ENCODE measurements at regions not wholly inside any gene's neighbourhood (a gene's known extent, or its start where the extent isn't known, plus 50 kb on each side); places are given as distances from the start of the nearest gene placed in this dataset.
A peak's percentile ranks its signal among the peaks of the same experiment; 100 is the strongest.

- Histone ChIP-seq H3K23ac (ENCODE audit: low read depth, low read length, poor library complexity) (no peak overlapping the region), H3K4ac (ENCODE audit: low read length) (no peak overlapping the region), H3K9ac (ENCODE audit: low read depth, low read length, poor library complexity) (no peak overlapping the region), H4K8ac (ENCODE audit: low read depth, low read length) (no peak overlapping the region), H3K79me1 (ENCODE audit: low read depth, low read length) (no peaks in the 10 kb centered on the region), H3K4me2 (ENCODE audit: insufficient read depth, low read length, poor library complexity, severe bottlenecking) (no peak overlapping the region), H3K27me3 (ENCODE audit: control insufficient read depth in 3 of 3, insufficient read depth in 3 of 3, low read depth in 1 of 3, low read length in 3 of 3) (peaks cover 0 to 17% (median 0%) of the 10 kb centered on the region in 3 experiments), H2AK5ac (ENCODE audit: low read depth, low read length) (no peak overlapping the region), H3K9me3 (replicated peaks in 1 of 2; ENCODE audit: control insufficient read depth in 2 of 2, insufficient read depth in 1 of 2, low read depth in 1 of 2, low read length in 2 of 2) (no peaks in the 10 kb centered on the region), H3K27ac (replicated peaks; ENCODE audit: low read length) (no peak overlapping the region), H2BK15ac (ENCODE audit: low read length) (no peak overlapping the region), H2BK120ac (ENCODE audit: low read depth, low read length) (no peak overlapping the region), H2BK12ac (ENCODE audit: low read length) (no peak overlapping the region), H4K91ac (ENCODE audit: low read depth, low read length, poor library complexity) (no peak overlapping the region), H3K36me3 (replicated peaks in 1 of 2; ENCODE audit: control insufficient read depth in 2 of 2, insufficient read depth in 2 of 2, low read length in 2 of 2) (no peaks in the 10 kb centered on the region), H3K18ac (ENCODE audit: low read length) (peak overlapping the region; percentile 55), H2AFZ (ENCODE audit: low read length) (no peak overlapping the region), H3K4me3 (ENCODE audit: low read length in 2 of 2) (no peak overlapping the region), H2BK5ac (ENCODE audit: low read length) (no peak overlapping the region), H3K14ac (ENCODE audit: low read length) (no peak overlapping the region), H3K4me1 (ENCODE audit: control insufficient read depth in 2 of 2, insufficient read depth in 1 of 2, low read depth in 1 of 2, low read length in 2 of 2) (peaks cover 0 to 2% of the 10 kb centered on the region in 2 donors)
- WGBS, 2 donors (ENCODE audit: extremely low coverage in 2 of 2, insufficient read length in 2 of 2, insufficient replicate concordance in 1 of 2) = no CpG with 5 or more reads among the region's 10 CpGs
- no peak for DNase-seq (ENCODE audit: low spot score)
Observed at GRCh38 chr20:17867131-17867925, 101.3 kb downstream of the SNX5 start.

- Histone ChIP-seq H3K4ac (ENCODE audit: low read length) (no peak overlapping the region), H2BK5ac (ENCODE audit: low read length) (no peak overlapping the region), H4K91ac (ENCODE audit: low read depth, low read length, poor library complexity) (no peak overlapping the region), H3K23ac (ENCODE audit: low read depth, low read length, poor library complexity) (no peak overlapping the region), H3K36me3 (replicated peaks in 1 of 2; ENCODE audit: control insufficient read depth in 2 of 2, insufficient read depth in 2 of 2, low read length in 2 of 2) (no peaks in the 10 kb centered on the region), H2BK120ac (ENCODE audit: low read depth, low read length) (no peak overlapping the region), H3K4me2 (ENCODE audit: insufficient read depth, low read length, poor library complexity, severe bottlenecking) (no peak overlapping the region), H3K4me3 (ENCODE audit: low read length in 2 of 2) (no peak overlapping the region), H3K27ac (replicated peaks; ENCODE audit: low read length) (no peak overlapping the region), H3K9me3 (replicated peaks in 1 of 2; ENCODE audit: control insufficient read depth in 2 of 2, insufficient read depth in 1 of 2, low read depth in 1 of 2, low read length in 2 of 2) (no peaks in the 10 kb centered on the region), H3K18ac (ENCODE audit: low read length) (peak overlapping the region; percentile 49), H2BK15ac (ENCODE audit: low read length) (peak overlapping the region; percentile 70), H3K4me1 (ENCODE audit: control insufficient read depth in 2 of 2, insufficient read depth in 1 of 2, low read depth in 1 of 2, low read length in 2 of 2) (peaks cover 0 to 2% of the 10 kb centered on the region in 2 donors), H4K8ac (ENCODE audit: low read depth, low read length) (no peak overlapping the region), H3K9ac (ENCODE audit: low read depth, low read length, poor library complexity) (no peak overlapping the region), H3K27me3 (ENCODE audit: control insufficient read depth in 3 of 3, insufficient read depth in 3 of 3, low read depth in 1 of 3, low read length in 3 of 3) (peaks cover 0 to 23% (median 0%) of the 10 kb centered on the region in 3 experiments), H2AK5ac (ENCODE audit: low read depth, low read length) (peak overlapping the region; percentile 29), H2BK12ac (ENCODE audit: low read length) (no peak overlapping the region), H3K14ac (ENCODE audit: low read length) (no peak overlapping the region), H3K79me1 (ENCODE audit: low read depth, low read length) (no peaks in the 10 kb centered on the region), H2AFZ (ENCODE audit: low read length) (no peak overlapping the region)
- no peak for DNase-seq (ENCODE audit: low spot score)
- no CpG with 5 or more reads among the region's 7 CpGs for WGBS, 2 donors (ENCODE audit: extremely low coverage in 2 of 2, insufficient read length in 2 of 2, insufficient replicate concordance in 1 of 2)
Observed at GRCh38 chr20:17866234-17867001, 102.2 kb downstream of the SNX5 start.

- no peak overlapping the region for H2AFZ ChIP-seq (ENCODE audit: low read length)
- H3K27ac ChIP-seq (replicated peaks; ENCODE audit: low read length) = no peak overlapping the region
- no peak overlapping the region for H2BK12ac ChIP-seq (ENCODE audit: low read length)
- no peak for DNase-seq (ENCODE audit: low spot score)
- no peak overlapping the region for H3K4me2 ChIP-seq (ENCODE audit: insufficient read depth, low read length, poor library complexity, severe bottlenecking)
- H3K18ac ChIP-seq (ENCODE audit: low read length) = no peak overlapping the region
- no peak overlapping the region for H3K4me3 ChIP-seq (ENCODE audit: low read length in 2 of 2)
- H2BK120ac ChIP-seq (ENCODE audit: low read depth, low read length) = no peak overlapping the region
- no peak overlapping the region for H3K9ac ChIP-seq (ENCODE audit: low read depth, low read length, poor library complexity)
- H4K91ac ChIP-seq (ENCODE audit: low read depth, low read length, poor library complexity) = no peak overlapping the region
- no CpG with 5 or more reads among the region's 11 CpGs for WGBS, 2 donors (ENCODE audit: extremely low coverage in 2 of 2, insufficient read length in 2 of 2, insufficient replicate concordance in 1 of 2)
- no peak overlapping the region for H3K4ac ChIP-seq (ENCODE audit: low read length)
- H2BK15ac ChIP-seq (ENCODE audit: low read length) = no peak overlapping the region
- no peak overlapping the region for H2BK5ac ChIP-seq (ENCODE audit: low read length)
- no peaks in the 10 kb centered on the region for H3K36me3 ChIP-seq (replicated peaks in 1 of 2; ENCODE audit: control insufficient read depth in 2 of 2, insufficient read depth in 2 of 2, low read length in 2 of 2)
- no peaks in the 10 kb centered on the region for H3K4me1 ChIP-seq (ENCODE audit: control insufficient read depth in 2 of 2, insufficient read depth in 1 of 2, low read depth in 1 of 2, low read length in 2 of 2)
- peak overlapping the region; percentile 63 for H2AK5ac ChIP-seq (ENCODE audit: low read depth, low read length)
- no peaks in the 10 kb centered on the region for H3K9me3 ChIP-seq (replicated peaks in 1 of 2; ENCODE audit: control insufficient read depth in 2 of 2, insufficient read depth in 1 of 2, low read depth in 1 of 2, low read length in 2 of 2)
- no peak overlapping the region for H3K14ac ChIP-seq (ENCODE audit: low read length)
- no peaks in the 10 kb centered on the region for H3K79me1 ChIP-seq (ENCODE audit: low read depth, low read length)
- H3K23ac ChIP-seq (ENCODE audit: low read depth, low read length, poor library complexity) = no peak overlapping the region
- no peak overlapping the region for H4K8ac ChIP-seq (ENCODE audit: low read depth, low read length)
- peaks cover 0 to 48% (median 0%) of the 10 kb centered on the region in 3 experiments for H3K27me3 ChIP-seq (ENCODE audit: control insufficient read depth in 3 of 3, insufficient read depth in 3 of 3, low read depth in 1 of 3, low read length in 3 of 3)
Observed at GRCh38 chr20:17863577-17864292, 104.9 kb downstream of the SNX5 start.

- Histone ChIP-seq H3K4me2 (ENCODE audit: insufficient read depth, low read length, poor library complexity, severe bottlenecking) (no peak overlapping the region), H2AFZ (ENCODE audit: low read length) (no peak overlapping the region), H3K36me3 (replicated peaks in 1 of 2; ENCODE audit: control insufficient read depth in 2 of 2, insufficient read depth in 2 of 2, low read length in 2 of 2) (no peaks in the 10 kb centered on the region), H2BK120ac (ENCODE audit: low read depth, low read length) (no peak overlapping the region), H3K9me3 (replicated peaks in 1 of 2; ENCODE audit: control insufficient read depth in 2 of 2, insufficient read depth in 1 of 2, low read depth in 1 of 2, low read length in 2 of 2) (no peaks in the 10 kb centered on the region), H3K14ac (ENCODE audit: low read length) (no peak overlapping the region), H3K4ac (ENCODE audit: low read length) (no peak overlapping the region), H2BK12ac (ENCODE audit: low read length) (no peak overlapping the region), H2AK5ac (ENCODE audit: low read depth, low read length) (peak overlapping the region; percentile 63), H4K8ac (ENCODE audit: low read depth, low read length) (no peak overlapping the region), H3K4me3 (ENCODE audit: low read length in 2 of 2) (no peak overlapping the region), H3K23ac (ENCODE audit: low read depth, low read length, poor library complexity) (no peak overlapping the region), H4K91ac (ENCODE audit: low read depth, low read length, poor library complexity) (no peak overlapping the region), H3K9ac (ENCODE audit: low read depth, low read length, poor library complexity) (no peak overlapping the region), H3K18ac (ENCODE audit: low read length) (no peak overlapping the region), H2BK15ac (ENCODE audit: low read length) (no peak overlapping the region), H2BK5ac (ENCODE audit: low read length) (no peak overlapping the region), H3K27ac (replicated peaks; ENCODE audit: low read length) (no peak overlapping the region), H3K79me1 (ENCODE audit: low read depth, low read length) (no peaks in the 10 kb centered on the region), H3K27me3 (ENCODE audit: control insufficient read depth in 3 of 3, insufficient read depth in 3 of 3, low read depth in 1 of 3, low read length in 3 of 3) (peaks cover 0 to 48% (median 0%) of the 10 kb centered on the region in 3 experiments), H3K4me1 (ENCODE audit: control insufficient read depth in 2 of 2, insufficient read depth in 1 of 2, low read depth in 1 of 2, low read length in 2 of 2) (no peaks in the 10 kb centered on the region)
- no peak for DNase-seq (ENCODE audit: low spot score)
- WGBS, 2 donors (ENCODE audit: extremely low coverage in 2 of 2, insufficient read length in 2 of 2, insufficient replicate concordance in 1 of 2) = no CpG with 5 or more reads among the region's 4 CpGs
Observed at GRCh38 chr20:17863209-17863576, 105.4 kb downstream of the SNX5 start.

All from neuronal stem cell (in vitro differentiated cells).